ENCODE measurements at regions not wholly inside any gene's neighbourhood (a gene's known extent, or its start where the extent isn't known, plus 50 kb on each side); places are given as distances from the start of the nearest gene placed in this dataset.

- TF ChIP-seq CTCF (optimal IDR thresholded peaks at IDR 0.05 in 1 of 3, IDR thresholded peaks at IDR 0.05 in 1 of 3, conservative IDR thresholded peaks at IDR 0.05 in 1 of 3; ENCODE audit: extremely low read depth in 1 of 3, insufficient read depth in 2 of 3, low read length in 3 of 3) (no peak), EZH2 (IDR thresholded peaks at IDR 0.05; ENCODE audit: low read length) (no peak)
Measured at GRCh38 chr20:50341050-50341449, 150.4 kb downstream of the CEBPB start.

Data from keratinocyte (primary cell).